ENCODE measurements at regions not wholly inside any gene's neighbourhood (a gene's known extent, or its start where the extent isn't known, plus 50 kb on each side); places are given as distances from the start of the nearest gene placed in this dataset.

DNA sequence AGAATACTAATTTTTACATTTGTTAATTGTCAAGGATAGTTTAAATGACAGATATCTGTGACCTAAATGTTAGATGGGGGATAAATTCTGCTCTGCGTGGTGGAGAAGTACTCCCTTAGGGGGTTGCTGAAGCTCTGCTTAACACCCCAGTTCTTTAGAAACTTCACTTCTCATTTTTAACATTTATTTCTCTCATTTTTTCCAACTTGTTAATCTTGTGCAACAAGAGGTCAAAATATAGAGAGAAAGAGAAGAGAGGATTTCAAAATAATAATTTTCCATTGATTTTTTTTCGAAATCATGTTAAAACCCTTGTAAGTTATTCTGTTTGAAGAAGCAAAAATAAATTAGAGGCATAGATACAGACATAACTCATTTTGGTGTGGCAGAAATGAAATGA is 61.3 kb upstream of the SLC8A1 start:
- TF ChIP-seq CTCF (IDR thresholded peaks at IDR 0.05) (no peak), POLR2A (IDR thresholded peaks at IDR 0.05) (no peak)

Measured in thyroid gland (tissue), 4 donors.